ENCODE measurements at regions not wholly inside any gene's neighbourhood (a gene's known extent, or its start where the extent isn't known, plus 50 kb on each side); places are given as distances from the start of the nearest gene placed in this dataset.

GRCh38 chr6:140758169-140758877 lies 1374.4 kb upstream of the GJE1 start:
- TF ChIP-seq CTCF (IDR thresholded peaks at IDR 0.05): no peak
- TF ChIP-seq EZH2 (IDR thresholded peaks at IDR 0.05): no peak
